Ovary (tissue), 3 donors: ENCODE measurements at regions not wholly inside any gene's neighbourhood (a gene's known extent, or its start where the extent isn't known, plus 50 kb on each side); places are given as distances from the start of the nearest gene placed in this dataset.
"Not testable (repeated sequence)": the region's sequence is repeated elsewhere in the genome, so short reads cannot be mapped to it uniquely, and the experiment has no call there.

Source experiments
- CTCF ChIP-seq, 3 donors: fragments of 450-650 bp in 2 of 3; fragments of 200-600 bp in 1 of 3; IDR thresholded peaks; one replicate each; pipeline versions ENCODE4 v1.5.1 to v1.8.0; 2016 to 2022; ENCODE audit warnings: antibody characterized with exemption in 3 of 3, mild to moderate bottlenecking in 1 of 3
- EP300 ChIP-seq: sonication (generic); formaldehyde crosslinking; IDR thresholded peaks from one replicate; pipeline ENCODE4 v1.6.1; 2017; ENCODE audit warnings: antibody characterized with exemption
- POLR2A ChIP-seq: fragments of 450-650 bp; IDR thresholded peaks from one replicate; pipeline ENCODE4 v1.6.1; 2017; ENCODE audit warnings: antibody characterized with exemption, mild to moderate bottlenecking, moderate library complexity
- donor health status: DM: no; HTN: no; CAD: no.

GRCh38 chr6:97979285-97979684 lies 696.3 kb upstream of the MMS22L start:
- TF ChIP-seq CTCF (IDR thresholded peaks at IDR 0.05); POLR2A; EP300: not testable (repeated sequence)
